Stimulated activated naive B cell treated with anti-CD40 and anti-IgM and Interleukin-4, amounts not matched to agents 10 μg/mL and 1 μg/mL and 100 μg/mL, for 72 hours (primary cell): ENCODE measurements at regions not wholly inside any gene's neighbourhood (a gene's known extent, or its start where the extent isn't known, plus 50 kb on each side); places are given as distances from the start of the nearest gene placed in this dataset.

Experiments used
- ATAC-seq, 2 donors: fragments of 150-1000 bp; cut with Tn5 transposase; replicated peaks; 2 replicates each; pipeline ENCODE4 v1.10.0; 2021; ENCODE audit warnings: moderate library complexity in 1 of 2
- DNase-seq: peaks from one replicate; pipeline ENCODE4 v3.0.0; 2021
- H3K27ac Mint-ChIP-seq: one replicate; pipeline ENCODE4 v1.8.0; 2022; ENCODE audit warnings: mild to moderate bottlenecking, mixed read lengths
- H3K27me3 Mint-ChIP-seq, 2 donors: one replicate each; pipeline ENCODE4 v1.8.0; 2022; ENCODE audit warnings: mixed read lengths in 2 of 2
- H3K36me3 Mint-ChIP-seq, 2 donors: one replicate each; pipeline ENCODE4 v1.8.0; 2022; ENCODE audit warnings: mixed read lengths in 2 of 2, mild to moderate bottlenecking in 1 of 2
- H3K4me1 Mint-ChIP-seq, 2 donors: one replicate each; pipeline ENCODE4 v1.8.0; 2022; ENCODE audit warnings: mixed read lengths in 2 of 2, mild to moderate bottlenecking in 1 of 2
- H3K4me3 Mint-ChIP-seq, 2 donors: one replicate each; pipeline ENCODE4 v1.8.0; 2022; ENCODE audit warnings: mild to moderate bottlenecking in 2 of 2, mixed read lengths in 2 of 2, moderate library complexity in 1 of 2
- H3K9me3 Mint-ChIP-seq, 2 donors: one replicate each; pipeline ENCODE4 v1.8.0; 2022; ENCODE audit warnings: mixed read lengths in 2 of 2, mild to moderate bottlenecking in 1 of 2

- DNase-seq (no peak), ATAC-seq (no peak)
- Mint-ChIP-seq H3K4me1 (no peaks in the 10 kb centered on the region), H3K4me3 (no peak overlapping the region), H3K27me3 (peaks cover 5 to 16% of the 10 kb centered on the region in 2 donors), H3K27ac (no peak overlapping the region), H3K36me3 (no peaks in the 10 kb centered on the region), H3K9me3 (peaks cover 0 to 2% of the 10 kb centered on the region in 2 donors)
These were observed 594.9 kb upstream of the ID2 start for GRCh38 chr2:8086796-8087479.

DNA sequence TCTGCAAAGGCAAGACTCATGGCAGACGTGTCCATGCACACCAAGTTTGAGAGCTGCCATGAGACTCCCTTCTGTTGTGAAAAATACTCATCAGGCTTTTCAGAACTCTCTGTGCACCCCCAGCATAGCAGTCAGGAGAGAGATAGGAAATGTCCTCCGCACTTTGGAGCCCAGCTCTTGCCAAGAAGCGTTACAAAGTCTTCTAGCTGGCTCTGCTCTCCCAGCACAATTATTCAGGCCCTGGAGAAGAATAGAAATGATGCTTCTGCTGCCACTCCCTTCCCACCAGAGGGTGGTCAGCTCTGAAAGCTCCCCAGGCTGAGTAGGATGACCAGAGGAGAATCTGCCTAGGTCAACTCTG, 594.4 kb upstream of the ID2 start:
- Mint-ChIP-seq H3K9me3 (peaks cover 0 to 2% of the 10 kb centered on the region in 2 donors), H3K4me3 (no peak overlapping the region), H3K4me1 (no peaks in the 10 kb centered on the region), H3K36me3 (no peaks in the 10 kb centered on the region), H3K27ac (no peak overlapping the region), H3K27me3 (peaks cover 5 to 14% of the 10 kb centered on the region in 2 donors)
- DNase-seq = no peak
- ATAC-seq = no peak

GRCh38 chr2:8088810-8089209, 593.0 kb upstream of the ID2 start:
- no peak for ATAC-seq
- Mint-ChIP-seq H3K36me3 (no peaks in the 10 kb centered on the region), H3K27ac (no peak overlapping the region), H3K9me3 (peaks cover 0 to 2% of the 10 kb centered on the region in 2 donors), H3K4me3 (no peak overlapping the region), H3K27me3 (peaks cover 5 to 12% of the 10 kb centered on the region in 2 donors), H3K4me1 (no peaks in the 10 kb centered on the region)
- no peak for DNase-seq

- peaks cover 5 to 8% of the 10 kb centered on the region in 2 donors for H3K27me3 Mint-ChIP-seq
- peaks cover 0 to 2% of the 10 kb centered on the region in 2 donors for H3K9me3 Mint-ChIP-seq
- ATAC-seq (no peak), DNase-seq (no peak)
- H3K4me1 Mint-ChIP-seq = no peaks in the 10 kb centered on the region
- no peak overlapping the region for H3K4me3 Mint-ChIP-seq
- no peaks in the 10 kb centered on the region for H3K36me3 Mint-ChIP-seq
- no peak overlapping the region for H3K27ac Mint-ChIP-seq
These were observed 592.3 kb upstream of the ID2 start for GRCh38 chr2:8089596-8089995.

- Mint-ChIP-seq H3K27me3 (peaks cover 0 to 3% of the 10 kb centered on the region in 2 donors), H3K4me1 (no peaks in the 10 kb centered on the region), H3K9me3 (no peaks in the 10 kb centered on the region), H3K27ac (no peak overlapping the region), H3K4me3 (no peak overlapping the region), H3K36me3 (no peaks in the 10 kb centered on the region)
- DNase-seq (peak; percentile 19), ATAC-seq (peak; percentile 90 to 98)
These were observed 590.8 kb upstream of the ID2 start for GRCh38 chr2:8090748-8091700.

DNA sequence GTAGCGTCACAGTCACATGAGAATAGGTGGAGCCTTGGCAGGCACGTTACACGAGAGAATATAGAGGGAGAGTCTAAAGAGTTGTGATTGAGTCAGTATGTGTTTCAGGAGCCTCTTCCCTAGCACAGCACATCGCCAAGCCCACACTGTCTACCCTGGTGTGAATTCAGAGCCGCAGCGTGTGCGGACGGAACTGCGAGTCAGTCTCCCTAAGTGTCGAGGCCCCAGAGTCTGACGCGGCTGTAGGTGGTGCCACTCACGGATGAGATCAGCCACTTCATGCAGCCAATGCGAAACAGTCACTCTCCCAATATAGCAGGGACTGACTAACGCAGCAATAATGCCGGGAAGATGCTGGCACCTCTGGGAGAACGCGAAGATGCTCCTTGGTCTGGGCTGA, 587.3 kb upstream of the ID2 start:
- ATAC-seq (no peak), DNase-seq (no peak)
- Mint-ChIP-seq H3K4me3 (no peak overlapping the region), H3K27ac (no peak overlapping the region), H3K4me1 (no peaks in the 10 kb centered on the region), H3K27me3 (peaks cover 0 to 3% of the 10 kb centered on the region in 2 donors), H3K36me3 (no peaks in the 10 kb centered on the region), H3K9me3 (no peaks in the 10 kb centered on the region)

DNA sequence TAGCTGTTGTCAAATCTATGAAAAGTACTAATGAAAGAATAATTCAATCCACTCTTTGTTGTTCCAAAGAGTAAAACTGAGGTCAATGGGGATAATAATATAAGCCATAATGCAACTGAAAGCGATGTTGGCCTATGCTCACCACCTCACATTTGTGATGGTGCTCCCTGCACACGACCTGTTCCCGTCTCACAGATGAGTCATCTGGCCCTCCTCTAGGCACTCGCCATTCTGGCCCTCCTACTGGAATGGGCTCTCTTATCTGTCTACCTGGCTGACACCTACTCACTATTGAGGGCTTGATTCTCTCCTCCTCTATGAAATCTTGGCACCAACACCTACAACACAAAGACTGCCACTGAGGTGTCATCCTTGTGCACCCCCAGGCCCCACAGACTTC, 585.9 kb upstream of the ID2 start:
- Mint-ChIP-seq H3K4me3 (no peak overlapping the region), H3K27me3 (peaks cover 0 to 3% of the 10 kb centered on the region in 2 donors), H3K9me3 (no peaks in the 10 kb centered on the region), H3K36me3 (no peaks in the 10 kb centered on the region), H3K27ac (no peak overlapping the region), H3K4me1 (no peaks in the 10 kb centered on the region)
- ATAC-seq (no peak), DNase-seq (no peak)

GRCh38 chr2:8096484-8096883, 585.4 kb upstream of the ID2 start:
- DNase-seq = no peak
- Mint-ChIP-seq H3K27me3 (peaks cover 0 to 3% of the 10 kb centered on the region in 2 donors), H3K4me3 (no peak overlapping the region), H3K36me3 (no peaks in the 10 kb centered on the region), H3K4me1 (no peaks in the 10 kb centered on the region), H3K27ac (no peak overlapping the region), H3K9me3 (no peaks in the 10 kb centered on the region)
- no peak for ATAC-seq

GRCh38 chr2:8098476-8099266, 583.2 kb upstream of the ID2 start:
- Mint-ChIP-seq H3K36me3 (no peaks in the 10 kb centered on the region), H3K27ac (no peak overlapping the region), H3K27me3 (peaks cover 0 to under 1% of the 10 kb centered on the region in 2 donors), H3K9me3 (no peaks in the 10 kb centered on the region), H3K4me3 (no peak overlapping the region), H3K4me1 (no peaks in the 10 kb centered on the region)
- ATAC-seq = no peak
- no peak for DNase-seq

- ATAC-seq (no peak), DNase-seq (no peak)
- Mint-ChIP-seq H3K9me3 (no peaks in the 10 kb centered on the region), H3K4me1 (no peaks in the 10 kb centered on the region), H3K27ac (no peak overlapping the region), H3K36me3 (no peaks in the 10 kb centered on the region), H3K27me3 (peaks cover 0 to 4% of the 10 kb centered on the region in 2 donors), H3K4me3 (no peak overlapping the region)
These were observed 582.6 kb upstream of the ID2 start for GRCh38 chr2:8099267-8099582.

GRCh38 chr2:8101614-8102277, 580.1 kb upstream of the ID2 start:
- ATAC-seq (no peak), DNase-seq (no peak)
- Mint-ChIP-seq H3K36me3 (no peaks in the 10 kb centered on the region), H3K9me3 (no peaks in the 10 kb centered on the region), H3K27me3 (peaks cover 9 to 10% of the 10 kb centered on the region in 2 donors), H3K27ac (no peak overlapping the region), H3K4me1 (no peaks in the 10 kb centered on the region), H3K4me3 (no peak overlapping the region)

GRCh38 chr2:8102470-8102869, 579.4 kb upstream of the ID2 start:
- DNase-seq = no peak
- Mint-ChIP-seq H3K36me3 (no peaks in the 10 kb centered on the region), H3K9me3 (no peaks in the 10 kb centered on the region), H3K27ac (no peak overlapping the region), H3K4me3 (no peak overlapping the region), H3K4me1 (peaks cover under 1 to 3% of the 10 kb centered on the region in 2 donors), H3K27me3 (peaks cover 10% of the 10 kb centered on the region in 2 donors)
- no peak for ATAC-seq

GRCh38 chr2:8103085-8103708, 578.7 kb upstream of the ID2 start:
- Mint-ChIP-seq H3K4me1 (peaks cover 6 to 9% of the 10 kb centered on the region in 2 donors), H3K9me3 (no peaks in the 10 kb centered on the region), H3K27me3 (peaks cover 10 to 17% of the 10 kb centered on the region in 2 donors), H3K36me3 (no peaks in the 10 kb centered on the region), H3K4me3 (no peak overlapping the region), H3K27ac (no peak overlapping the region)
- ATAC-seq (no peak), DNase-seq (no peak)

GRCh38 chr2:8107150-8107549, 574.7 kb upstream of the ID2 start:
- H3K27me3 Mint-ChIP-seq = peaks cover 22 to 33% of the 10 kb centered on the region in 2 donors
- no peaks in the 10 kb centered on the region for H3K9me3 Mint-ChIP-seq
- ATAC-seq (no peak), DNase-seq (no peak)
- H3K4me3 Mint-ChIP-seq = no peak overlapping the region
- H3K36me3 Mint-ChIP-seq = no peaks in the 10 kb centered on the region
- peaks cover 6 to 9% of the 10 kb centered on the region in 2 donors for H3K4me1 Mint-ChIP-seq
- no peak overlapping the region for H3K27ac Mint-ChIP-seq
